SK-N-MC (cell line): ENCODE measurements at regions not wholly inside any gene's neighbourhood (a gene's known extent, or its start where the extent isn't known, plus 50 kb on each side); places are given as distances from the start of the nearest gene placed in this dataset.

Experiments
- EZH2 ChIP-seq: fragments of 200-600 bp; sonication (generic); IDR thresholded peaks from one replicate; pipeline ENCODE4 v1.6.1; 2017; ENCODE audit warnings: antibody characterized with exemption
- FOXP2 ChIP-seq: optimal IDR thresholded peaks from 2 replicates; pipeline ENCODE3; 2011; ENCODE audit warnings: mild to moderate bottlenecking, moderate library complexity; ENCODE audit not compliant: insufficient read depth; ENCODE audit errors: extremely low read length, control extremely low read depth
- POLR2AphosphoS5 ChIP-seq: IDR thresholded peaks from 2 replicates; pipeline ENCODE4 v1.6.1; 2012; ENCODE audit warnings: mild to moderate bottlenecking, low read depth, low read length, borderline replicate concordance

GRCh38 chr14:28953973-28954372 lies 187.4 kb downstream of the FOXG1 start:
- TF ChIP-seq EZH2 (no peak), POLR2AphosphoS5 (no peak), FOXP2 (no peak)
